OCI-LY3 (cell line): ENCODE measurements at regions not wholly inside any gene's neighbourhood (a gene's known extent, or its start where the extent isn't known, plus 50 kb on each side); places are given as distances from the start of the nearest gene placed in this dataset.

Experiments used
- H2AFZ ChIP-seq: fragments of 200-600, 300-600 bp; shearing (Covaris generic); 2 replicates; pipeline ENCODE4 v1.6.0; 2014; ENCODE audit warnings: antibody characterized with exemption, low read depth, low read length
- H3K27ac ChIP-seq: fragments of 200-600, 300-600 bp; sonication (generic); 2 replicates; pipeline ENCODE4 v1.5.1; 2014; ENCODE audit warnings: mild to moderate bottlenecking, low read length, moderate library complexity, mixed read lengths
- H3K27me3 ChIP-seq: fragments of 200-600, 300-600 bp; sonication (generic); 2 replicates; pipeline ENCODE4 v1.6.1; 2014; ENCODE audit warnings: low read depth, low read length, mixed read lengths
- H3K36me3 ChIP-seq: fragments of 200-600, 300-600 bp; sonication (generic); replicated peaks from 2 replicates; pipeline ENCODE3; 2014; ENCODE audit warnings: low read depth, low read length, mixed read lengths
- H3K4me1 ChIP-seq: fragments of 300-600, 200-600 bp; sonication (generic); 2 replicates; pipeline ENCODE4 v1.6.1; 2014; ENCODE audit warnings: low read length, mixed read lengths
- H3K4me2 ChIP-seq: fragments of 200-600, 300-600 bp; sonication (generic); 2 replicates; pipeline ENCODE4 v1.6.1; 2014; ENCODE audit warnings: low read length, mixed read lengths
- H3K4me3 ChIP-seq: fragments of 300-600, 200-600 bp; sonication (generic); 2 replicates; pipeline ENCODE4 v1.5.1; 2014; ENCODE audit warnings: antibody characterized with exemption, mild to moderate bottlenecking, low read length, moderate library complexity
- H3K79me2 ChIP-seq: fragments of 300-600, 200-600 bp; shearing (Covaris generic); 2 replicates; pipeline ENCODE4 v1.6.1; 2014; ENCODE audit warnings: mild to moderate bottlenecking, low read length, mixed read lengths
- H3K9ac ChIP-seq: fragments of 300-600, 200-600 bp; shearing (Covaris generic); 2 replicates; pipeline ENCODE4 v1.6.0; 2014; ENCODE audit warnings: mild to moderate bottlenecking, low read length, moderate library complexity
- H3K9me3 ChIP-seq: fragments of 200-600, 300-600 bp; shearing (Covaris generic); 2 replicates; pipeline ENCODE4 v1.6.1; 2014; ENCODE audit warnings: low read length, mixed read lengths; ENCODE audit not compliant: insufficient read depth
- H4K20me1 ChIP-seq: fragments of 200-600, 300-600 bp; sonication (generic); 2 replicates; pipeline ENCODE4 v1.6.1; 2016; ENCODE audit warnings: low read length, mixed read lengths; ENCODE audit not compliant: insufficient read depth
- CTCF ChIP-seq: fragments of 200-600, 300-600 bp; sonication (generic); IDR thresholded peaks from 2 replicates; pipeline ENCODE4 v1.5.1; 2014; ENCODE audit warnings: antibody characterized with exemption, low read length, low read depth
- EZH2phosphoT487 ChIP-seq: fragments of 200-600 bp; shearing (Covaris generic); IDR thresholded peaks from 2 replicates; pipeline ENCODE4 v1.6.1; 2018; ENCODE audit warnings: antibody characterized with exemption, mixed run types, low read depth

DNA sequence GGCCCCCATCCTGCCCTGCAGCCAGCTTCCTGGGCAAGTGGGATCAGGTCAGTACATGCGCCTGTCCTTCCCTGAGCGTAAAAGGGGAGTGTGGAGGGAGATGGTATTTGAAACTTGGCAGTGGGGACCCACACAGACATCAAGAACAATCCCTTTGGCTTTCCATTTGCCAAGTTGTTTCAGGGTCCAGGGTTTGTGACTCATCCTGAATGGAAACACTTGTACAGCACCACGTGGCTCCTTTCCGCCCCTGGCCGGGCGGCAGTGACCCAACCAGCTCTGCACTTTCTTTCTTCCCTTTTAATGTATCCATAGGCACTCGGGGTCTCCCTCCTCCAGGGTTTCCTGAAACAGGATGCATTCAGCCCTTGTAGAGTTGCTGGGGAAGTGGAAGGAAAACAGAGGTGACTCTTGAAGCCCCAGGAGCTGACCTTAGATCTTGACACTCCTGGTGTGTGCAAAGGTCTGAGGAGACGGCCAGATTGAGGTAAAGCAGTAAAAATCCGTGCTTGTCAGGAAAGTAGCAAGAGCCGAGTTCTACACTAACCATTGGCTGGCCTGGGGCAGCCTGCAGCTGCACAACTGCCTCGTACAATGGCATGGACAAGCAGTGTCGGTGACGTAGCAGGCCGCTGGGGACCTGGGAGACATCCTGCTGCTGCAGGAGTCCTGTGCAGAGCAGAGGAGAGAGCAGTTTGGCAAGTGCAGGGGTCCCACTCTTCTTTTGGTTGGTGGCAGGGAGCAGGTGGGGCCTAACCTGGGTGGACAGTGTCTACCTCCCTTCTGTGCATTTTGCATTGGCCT, 189.8 kb downstream of the SNX19 start:
- Histone ChIP-seq H3K4me3 (no peak overlapping the region), H3K4me2 (no peak overlapping the region), H2AFZ (no peak overlapping the region), H3K79me2 (no peaks in the 10 kb centered on the region), H4K20me1 (no peaks in the 10 kb centered on the region), H3K9me3 (peaks cover 4% of the 10 kb centered on the region; the same call in 1 of the 2 replicates), H3K4me1 (no peaks in the 10 kb centered on the region), H3K9ac (no peak overlapping the region), H3K36me3 (no peaks in the 10 kb centered on the region), H3K27me3 (peaks cover 17% of the 10 kb centered on the region), H3K27ac (no peak overlapping the region)
- TF ChIP-seq EZH2phosphoT487 (no peak), CTCF (no peak)

GRCh38 chr11:130727157-130728119, 188.8 kb downstream of the SNX19 start:
- Histone ChIP-seq H3K27ac (no peak overlapping the region), H3K4me3 (no peak overlapping the region), H3K36me3 (no peaks in the 10 kb centered on the region), H3K4me1 (no peaks in the 10 kb centered on the region), H3K27me3 (peaks cover 17% of the 10 kb centered on the region), H3K4me2 (no peak overlapping the region), H4K20me1 (no peaks in the 10 kb centered on the region), H3K79me2 (no peaks in the 10 kb centered on the region), H3K9me3 (peaks cover 4% of the 10 kb centered on the region; the same call in 1 of the 2 replicates), H3K9ac (no peak overlapping the region), H2AFZ (no peak overlapping the region)
- TF ChIP-seq EZH2phosphoT487 = no peak
- TF ChIP-seq CTCF = no peak

DNA sequence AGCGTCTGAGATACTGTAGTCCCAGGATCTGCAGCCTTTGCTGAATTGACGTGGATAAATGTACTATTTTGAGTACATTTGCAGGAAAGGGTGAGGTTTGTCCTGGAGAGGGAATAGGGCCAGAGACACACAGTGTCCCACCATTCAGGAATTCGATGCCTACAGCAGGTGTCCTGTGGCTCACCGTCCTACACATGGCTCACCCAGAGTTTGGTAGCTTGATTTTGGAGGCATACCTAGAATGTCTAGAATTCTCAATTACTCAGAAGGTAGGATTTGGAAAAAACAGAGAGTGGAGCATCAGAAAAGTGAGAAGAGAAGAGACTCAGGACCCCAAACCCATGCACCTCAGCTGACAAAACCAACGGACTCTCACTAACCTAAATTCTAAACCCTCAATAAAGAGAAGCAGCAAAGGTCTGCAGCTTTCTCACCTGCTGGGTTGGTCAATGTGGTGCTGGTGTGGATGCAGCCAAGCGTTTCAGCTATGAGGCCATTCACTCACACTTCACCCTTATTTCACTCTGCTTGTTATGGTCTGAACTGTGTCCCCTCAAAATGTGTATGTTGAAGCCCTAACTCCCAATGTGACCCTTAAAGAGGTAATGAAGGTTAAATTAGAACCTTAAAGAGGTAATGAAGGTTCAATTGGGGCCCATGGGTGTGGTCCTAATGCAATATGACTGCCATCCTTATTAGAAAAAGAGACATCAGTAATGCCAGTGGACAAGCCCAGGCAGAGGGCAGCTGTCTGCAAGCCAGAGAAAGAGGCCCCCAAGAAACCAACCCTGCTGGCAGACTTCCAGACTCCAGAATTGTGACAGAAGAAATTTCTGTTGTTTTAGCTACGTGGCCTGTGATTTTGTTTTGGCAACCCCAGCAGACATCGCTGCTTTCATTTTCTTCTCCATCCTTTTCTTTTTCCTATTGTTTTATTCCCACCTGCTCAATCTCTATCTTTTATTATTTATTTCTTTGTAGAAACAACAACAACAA, 187.8 kb downstream of the SNX19 start:
- no peaks in the 10 kb centered on the region for H3K79me2 ChIP-seq
- no peak overlapping the region for H2AFZ ChIP-seq
- H3K4me1 ChIP-seq = no peaks in the 10 kb centered on the region
- no peak overlapping the region for H3K9ac ChIP-seq
- H4K20me1 ChIP-seq = no peaks in the 10 kb centered on the region
- no peak overlapping the region for H3K27ac ChIP-seq
- TF ChIP-seq CTCF (no peak), EZH2phosphoT487 (no peak)
- H3K4me3 ChIP-seq = no peak overlapping the region
- no peak overlapping the region for H3K4me2 ChIP-seq
- H3K36me3 ChIP-seq = no peaks in the 10 kb centered on the region
- peaks cover 4% of the 10 kb centered on the region; the same call in 1 of the 2 replicates for H3K9me3 ChIP-seq
- peaks cover 17% of the 10 kb centered on the region for H3K27me3 ChIP-seq
